Umbilical cord (tissue), 1 donor: ENCODE measurements at regions not wholly inside any gene's neighbourhood (a gene's known extent, or its start where the extent isn't known, plus 50 kb on each side); places are given as distances from the start of the nearest gene placed in this dataset.
A peak's percentile ranks its signal among the peaks of the same experiment; 100 is the strongest.

ENCODE experiments used
- DNase-seq: peaks from one replicate; pipeline ENCODE4 v3.0.0-alpha.2; 2015; ENCODE audit warnings: low spot score

DNA sequence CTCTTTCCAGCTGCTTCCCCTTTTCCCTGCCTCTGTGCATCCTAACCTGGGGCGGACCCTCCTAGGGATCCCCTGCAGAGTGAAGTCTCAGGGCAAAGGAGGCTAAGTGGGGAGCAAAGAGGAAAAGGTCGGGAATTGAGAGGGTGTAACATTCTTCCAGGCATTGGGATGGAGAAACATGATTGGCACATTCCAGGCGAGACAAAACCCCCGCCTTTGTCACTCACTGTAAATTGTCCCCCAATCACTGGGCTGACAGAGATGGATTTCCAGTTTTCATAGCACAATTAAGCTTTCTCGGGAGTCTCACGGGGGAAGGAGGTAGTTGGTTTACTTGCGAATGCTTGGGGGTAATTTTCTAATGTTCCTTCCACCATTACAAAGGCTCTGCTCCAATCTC, 74.9 kb downstream of the MIAT start:
- no peak for DNase-seq

DNA sequence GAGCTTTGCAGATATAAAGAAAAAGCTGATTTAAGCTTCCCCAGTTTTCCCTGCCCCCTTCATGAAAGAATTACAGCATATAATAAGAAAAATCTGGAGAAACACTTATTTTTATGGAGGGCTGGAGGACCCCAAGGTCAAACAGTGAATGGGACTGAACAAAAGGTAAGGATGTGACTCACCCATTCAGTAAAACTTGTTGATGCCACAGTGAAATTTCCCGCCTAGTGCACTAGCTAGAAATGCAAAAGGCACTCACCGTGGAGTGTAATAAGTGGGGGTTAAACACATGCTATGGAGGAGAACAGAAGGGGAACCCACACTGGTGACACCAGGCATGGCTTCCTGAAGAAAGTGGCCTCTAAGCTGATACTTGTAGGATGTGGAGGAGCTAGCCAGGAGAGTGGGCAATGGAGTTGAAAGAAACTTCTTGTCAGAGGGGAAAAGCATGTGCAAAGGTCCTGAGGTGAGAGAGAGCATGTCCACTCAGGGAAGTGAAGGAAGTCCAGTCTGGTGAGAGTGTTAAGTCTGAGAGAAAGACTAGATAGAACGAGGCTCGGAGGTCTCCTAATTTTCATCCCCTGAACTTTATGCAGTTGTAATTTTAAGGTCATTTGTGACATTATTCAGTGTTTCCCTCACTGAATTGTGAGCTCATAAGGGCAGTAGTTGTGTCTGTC, 77.1 kb downstream of the MIAT start:
- DNase-seq = no peak

DNA sequence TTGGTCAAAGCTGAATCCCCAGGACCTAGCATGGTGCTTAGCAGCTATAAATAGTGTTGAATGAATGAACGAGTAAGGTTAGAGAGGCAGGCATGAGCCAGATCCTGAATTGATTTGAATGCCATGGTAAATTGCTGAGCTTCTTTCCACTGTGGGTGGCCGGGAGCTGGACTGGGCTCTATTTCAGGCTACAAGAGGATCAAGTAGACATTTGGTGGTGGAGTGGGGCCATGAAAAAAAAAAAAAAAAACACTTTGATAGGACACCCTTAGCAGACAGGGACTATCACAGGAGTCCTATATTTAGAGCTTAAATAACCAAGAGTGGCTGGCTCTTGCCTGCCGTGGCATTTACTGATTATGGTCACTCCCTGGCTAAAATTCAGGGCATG, 77.6 kb downstream of the MIAT start:
- no peak for DNase-seq

GRCh38 chr22:26737262-26737661, 79.9 kb downstream of the MIAT start:
- no peak for DNase-seq

DNA sequence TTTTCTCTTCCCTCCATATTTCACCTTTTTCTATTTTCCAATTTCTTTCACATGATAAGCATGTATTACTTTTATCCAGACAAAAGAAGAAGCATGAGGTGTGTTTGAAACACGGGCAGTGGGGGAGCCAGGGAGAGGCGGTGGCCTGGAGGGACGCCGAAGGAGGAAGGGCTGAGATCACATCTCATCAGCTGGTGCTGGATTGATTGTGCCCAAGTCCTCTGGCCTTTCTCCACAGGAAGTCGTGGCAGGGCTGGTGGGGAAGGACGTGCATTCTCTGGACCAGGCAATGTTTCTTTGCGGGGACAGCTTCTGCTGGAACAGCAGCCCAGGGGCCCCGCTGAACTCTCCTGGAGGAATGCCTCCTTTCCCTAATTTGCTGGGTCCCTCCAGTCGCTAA, 82.9 kb downstream of the MIAT start:
- DNase-seq = no peak

GRCh38 chr22:26743149-26743548, 85.8 kb downstream of the MIAT start:
- no peak for DNase-seq

GRCh38 chr22:26744892-26745808, 87.8 kb downstream of the MIAT start:
- no peak for DNase-seq

GRCh38 chr22:26746311-26746710, 88.9 kb downstream of the MIAT start:
- no peak for DNase-seq

- no peak for DNase-seq
Observed at GRCh38 chr22:26748845-26749244, 91.5 kb downstream of the MIAT start.

GRCh38 chr22:26751217-26751616, 93.8 kb downstream of the MIAT start:
- DNase-seq = peak; percentile 48

DNA sequence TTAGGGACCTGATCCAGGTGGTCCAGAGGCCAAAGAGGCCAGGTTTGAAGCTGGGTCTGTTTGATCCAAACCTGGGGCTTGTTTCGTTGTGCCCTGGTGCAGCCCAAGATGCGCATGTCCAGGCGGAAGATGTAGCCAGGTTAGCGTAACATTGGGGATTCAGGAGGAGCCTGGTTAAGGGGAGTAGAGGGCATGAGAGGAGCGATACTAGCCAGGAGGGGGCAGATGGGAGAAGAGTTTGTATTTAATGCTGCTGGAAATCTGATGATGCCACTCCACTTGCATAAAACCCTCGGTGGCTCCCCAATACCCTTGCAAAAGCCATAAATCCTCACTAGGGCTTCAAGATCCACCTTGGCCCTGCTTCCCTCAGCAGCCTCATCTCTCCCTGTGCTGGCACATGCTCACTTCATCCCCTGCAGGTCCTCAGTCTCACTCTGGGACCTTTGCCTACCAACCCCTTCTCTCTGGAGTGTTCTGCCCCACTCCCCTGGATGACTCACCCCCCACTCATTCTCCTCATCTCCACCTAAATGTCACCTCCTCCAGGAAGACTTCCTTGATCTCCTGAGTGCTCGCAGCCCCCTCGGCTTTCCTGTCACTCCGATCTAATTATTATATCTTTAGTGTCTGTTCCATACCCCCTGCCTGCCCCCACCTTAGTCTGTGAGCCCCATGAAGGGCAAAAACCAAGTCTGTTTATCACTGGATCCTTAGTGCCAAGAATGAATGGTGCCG, 95.9 kb downstream of the MIAT start:
- DNase-seq = no peak

DNA sequence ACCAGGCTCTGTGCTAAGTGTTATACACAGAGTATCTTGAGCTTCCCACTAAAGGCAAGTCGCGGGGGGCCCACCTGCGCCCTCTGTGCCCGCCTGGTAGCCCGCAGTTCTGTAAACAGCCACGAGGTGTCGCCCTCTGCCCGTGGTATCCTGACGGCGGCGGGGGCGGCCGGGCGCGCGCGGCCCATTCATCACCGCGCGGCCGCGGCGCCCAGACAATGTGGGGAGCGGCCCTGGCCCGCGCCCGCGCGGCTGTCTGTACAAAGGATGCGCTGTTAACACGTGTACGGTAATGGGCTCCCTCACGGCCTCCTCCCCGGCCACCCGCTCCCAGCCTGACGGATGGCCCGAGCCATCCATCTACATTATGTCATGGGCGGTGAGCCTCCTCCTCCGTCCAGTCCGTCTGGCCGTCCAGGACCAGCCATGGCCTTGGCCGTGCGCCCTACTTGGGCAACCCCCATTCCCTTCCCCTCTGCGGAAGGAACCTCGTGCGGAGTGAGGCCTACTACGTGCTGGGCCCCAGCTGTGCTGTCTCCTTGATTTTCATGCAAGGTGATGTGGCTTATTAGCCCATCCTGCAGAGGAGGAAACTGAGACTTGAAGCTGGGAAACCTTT, 99.4 kb downstream of the MIAT start:
- peak; percentile 29 for DNase-seq

- no peak for DNase-seq
Observed at GRCh38 chr22:26757496-26757895, 100.1 kb downstream of the MIAT start.

GRCh38 chr22:26762503-26763472, 105.4 kb downstream of the MIAT start:
- DNase-seq = no peak

DNA sequence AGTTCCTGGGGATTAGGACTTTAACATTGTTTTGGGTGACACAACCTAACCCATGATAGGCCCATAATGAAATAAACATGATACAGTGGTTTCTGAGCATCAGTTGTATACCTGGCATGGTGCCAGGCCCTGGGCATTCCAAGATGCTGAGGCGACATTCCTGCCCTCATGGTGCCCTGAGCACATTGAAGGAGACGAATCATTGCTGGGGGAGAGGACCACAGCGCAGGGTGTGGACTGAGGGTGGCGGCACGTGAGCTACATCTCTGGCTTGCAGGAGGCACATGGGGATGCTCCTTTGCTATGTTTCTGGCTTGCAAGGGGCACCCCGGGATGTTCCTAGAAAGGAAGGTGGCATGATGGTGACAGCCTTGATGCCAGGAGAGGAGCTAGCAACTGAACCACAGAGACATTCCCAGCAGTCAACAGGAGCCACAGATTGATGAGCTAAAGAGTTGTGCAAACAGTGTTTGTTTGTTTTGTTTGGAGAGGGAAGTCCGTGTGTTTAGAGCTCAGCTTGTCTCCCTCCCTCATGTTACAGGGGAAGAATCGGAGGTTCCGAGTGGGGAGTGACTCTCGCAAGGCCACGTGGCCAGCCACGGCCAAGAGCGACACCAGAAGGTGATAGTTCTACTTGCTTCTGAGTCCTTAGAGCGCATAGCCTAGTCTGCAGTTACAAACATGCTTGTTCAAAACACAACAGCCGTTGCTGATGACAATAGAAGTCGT, 106.4 kb downstream of the MIAT start:
- no peak for DNase-seq

GRCh38 chr22:26766510-26767350, 109.3 kb downstream of the MIAT start:
- DNase-seq = no peak

DNA sequence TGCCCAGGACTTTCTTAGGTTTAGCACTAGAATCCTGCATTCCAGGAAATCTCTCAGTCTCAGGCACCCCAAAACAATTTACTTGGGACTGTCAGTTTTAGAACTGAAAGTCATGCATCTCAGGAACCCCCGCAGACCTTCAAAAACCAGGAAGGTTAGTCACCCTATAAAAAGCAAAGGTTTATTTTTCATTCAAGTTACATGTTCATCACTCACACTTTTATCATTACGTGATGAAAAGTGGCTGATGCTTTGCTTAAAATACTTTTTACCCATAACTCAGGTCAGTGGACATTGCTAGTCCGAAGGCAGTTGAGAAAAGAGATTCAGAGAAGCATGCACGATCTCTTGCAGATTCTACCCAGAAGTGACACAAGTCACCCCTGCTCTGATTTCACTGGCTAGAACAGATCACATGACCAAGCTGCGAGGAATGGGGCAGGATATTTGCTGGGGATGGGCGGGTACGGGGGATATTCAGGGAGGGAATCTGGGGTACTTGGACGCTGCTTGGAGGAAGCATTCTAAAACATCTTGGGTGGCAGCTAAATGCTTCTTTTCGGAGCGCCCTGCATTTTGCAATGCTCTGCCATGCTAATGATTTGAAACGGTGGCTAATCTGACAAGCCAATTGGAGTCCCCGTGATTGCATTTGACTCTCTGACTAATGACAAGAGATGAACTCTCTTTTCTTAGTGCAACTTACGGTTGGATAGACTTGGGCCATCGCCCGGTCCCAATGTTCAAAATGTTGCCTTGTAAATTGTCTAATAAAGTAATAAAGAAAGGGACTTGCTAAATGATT, 110.2 kb downstream of the MIAT start:
- no peak for DNase-seq

GRCh38 chr22:26768156-26768515, 110.7 kb downstream of the MIAT start:
- no peak for DNase-seq
